LNCAP (cell line): ENCODE measurements at regions not wholly inside any gene's neighbourhood (a gene's known extent, or its start where the extent isn't known, plus 50 kb on each side); places are given as distances from the start of the nearest gene placed in this dataset.

Source experiments
- TF ChIP-seq, protein P1 (sequence below): fragments of 450-650 bp; IDR thresholded peaks from 2 replicates; pipeline ENCODE4 v1.5.1; 2017; ENCODE audit warnings: mild to moderate bottlenecking

DNA sequence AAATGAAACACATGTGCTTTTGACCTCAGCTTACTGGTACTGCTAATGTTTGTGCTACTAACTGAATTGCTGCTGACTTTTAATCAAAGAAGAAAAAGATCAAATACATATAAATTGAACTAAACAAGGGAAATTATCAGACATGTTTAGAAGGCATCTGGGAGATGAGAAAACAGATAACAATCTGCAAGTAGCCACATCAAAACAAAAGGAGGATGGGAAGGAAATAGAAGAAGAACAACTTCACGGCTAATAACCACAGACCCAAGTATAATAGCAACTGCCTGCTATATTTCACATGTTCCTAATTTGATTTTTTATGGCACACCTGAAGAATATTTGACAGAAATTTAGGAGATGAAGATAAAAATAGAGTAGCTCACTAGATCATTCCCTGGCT lies 542.6 kb upstream of the SYT4 start:
- TF ChIP-seq, protein P1, sequence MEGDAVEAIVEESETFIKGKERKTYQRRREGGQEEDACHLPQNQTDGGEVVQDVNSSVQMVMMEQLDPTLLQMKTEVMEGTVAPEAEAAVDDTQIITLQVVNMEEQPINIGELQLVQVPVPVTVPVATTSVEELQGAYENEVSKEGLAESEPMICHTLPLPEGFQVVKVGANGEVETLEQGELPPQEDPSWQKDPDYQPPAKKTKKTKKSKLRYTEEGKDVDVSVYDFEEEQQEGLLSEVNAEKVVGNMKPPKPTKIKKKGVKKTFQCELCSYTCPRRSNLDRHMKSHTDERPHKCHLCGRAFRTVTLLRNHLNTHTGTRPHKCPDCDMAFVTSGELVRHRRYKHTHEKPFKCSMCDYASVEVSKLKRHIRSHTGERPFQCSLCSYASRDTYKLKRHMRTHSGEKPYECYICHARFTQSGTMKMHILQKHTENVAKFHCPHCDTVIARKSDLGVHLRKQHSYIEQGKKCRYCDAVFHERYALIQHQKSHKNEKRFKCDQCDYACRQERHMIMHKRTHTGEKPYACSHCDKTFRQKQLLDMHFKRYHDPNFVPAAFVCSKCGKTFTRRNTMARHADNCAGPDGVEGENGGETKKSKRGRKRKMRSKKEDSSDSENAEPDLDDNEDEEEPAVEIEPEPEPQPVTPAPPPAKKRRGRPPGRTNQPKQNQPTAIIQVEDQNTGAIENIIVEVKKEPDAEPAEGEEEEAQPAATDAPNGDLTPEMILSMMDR, result no peak

DNA sequence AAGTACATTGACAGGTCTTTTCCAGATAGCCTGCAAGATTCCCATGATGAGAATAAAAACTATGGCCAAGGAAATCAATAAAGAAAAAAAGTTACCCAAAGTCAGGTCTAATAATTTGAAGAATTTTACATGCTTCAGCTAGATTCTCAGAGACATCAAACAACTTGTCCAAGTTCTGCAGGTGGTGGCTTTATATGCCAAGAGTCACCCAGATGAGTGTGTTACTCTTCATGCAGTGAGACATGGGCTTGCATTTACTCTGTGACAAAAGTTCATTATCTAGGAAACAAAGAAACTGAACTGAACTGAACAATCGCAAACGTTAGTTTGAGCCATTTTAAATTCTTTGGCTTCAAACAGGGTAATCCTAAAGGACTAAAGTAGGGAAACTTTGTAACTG lies 548.5 kb upstream of the SYT4 start:
- TF ChIP-seq, protein P1, result no peak

DNA sequence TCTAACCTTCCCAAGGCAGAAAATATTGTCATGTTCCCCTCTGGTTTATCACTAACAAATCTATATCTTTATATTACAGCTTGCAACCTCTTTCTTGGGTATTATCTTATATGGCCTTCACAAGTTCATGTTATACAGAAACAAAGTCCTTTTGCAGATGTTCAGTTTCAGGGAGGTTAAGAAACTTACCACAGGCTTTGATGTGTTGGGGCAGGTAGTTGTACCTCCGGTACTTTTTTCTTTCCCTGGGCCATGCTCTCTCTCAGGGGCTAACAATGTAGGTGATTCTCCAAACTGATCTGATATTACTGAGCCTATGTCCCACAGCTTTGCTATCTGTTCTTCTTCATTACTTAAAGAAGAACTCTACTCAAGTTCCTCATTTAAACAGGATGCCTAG lies 548.9 kb upstream of the SYT4 start:
- TF ChIP-seq, protein P1, result no peak

DNA sequence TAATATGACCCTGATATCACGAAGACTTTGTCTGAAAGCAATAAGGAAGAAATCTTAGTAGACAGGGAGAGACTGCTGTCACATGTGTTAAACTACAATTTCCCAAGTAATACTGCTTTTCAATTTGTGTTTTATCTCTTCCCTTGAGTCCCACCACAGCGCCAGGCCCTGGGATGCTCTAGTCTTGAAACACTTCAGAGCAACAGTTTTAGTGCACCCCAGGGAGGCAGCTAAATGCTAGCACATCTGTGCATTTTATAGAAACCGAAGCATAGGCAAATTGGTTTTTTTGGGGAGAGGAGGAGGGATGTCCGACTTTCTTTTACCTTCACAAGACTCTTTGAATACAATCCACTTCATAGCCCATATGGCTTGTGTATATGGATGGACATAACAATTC lies 550.0 kb upstream of the SYT4 start:
- TF ChIP-seq, protein P1, result no peak

DNA sequence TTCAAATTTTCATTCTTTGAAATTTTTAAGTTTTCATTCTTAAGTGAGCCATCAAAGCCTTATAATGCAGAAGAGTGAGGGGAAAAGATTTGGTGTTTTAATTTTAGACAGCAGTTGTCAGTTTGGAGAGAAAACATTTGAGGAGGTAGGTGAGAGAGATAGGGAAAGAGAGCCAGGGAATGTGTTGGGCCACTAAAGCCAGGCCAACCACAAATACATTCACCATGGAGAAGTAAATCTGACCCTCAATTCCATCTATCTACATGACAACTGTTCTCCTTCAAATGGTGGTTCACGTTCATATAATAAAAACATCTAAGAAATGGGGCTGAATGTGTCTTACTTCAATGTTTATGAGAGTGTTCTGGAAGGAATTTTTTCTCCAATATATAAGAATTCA lies 553.0 kb upstream of the SYT4 start:
- TF ChIP-seq, protein P1, result no peak

DNA sequence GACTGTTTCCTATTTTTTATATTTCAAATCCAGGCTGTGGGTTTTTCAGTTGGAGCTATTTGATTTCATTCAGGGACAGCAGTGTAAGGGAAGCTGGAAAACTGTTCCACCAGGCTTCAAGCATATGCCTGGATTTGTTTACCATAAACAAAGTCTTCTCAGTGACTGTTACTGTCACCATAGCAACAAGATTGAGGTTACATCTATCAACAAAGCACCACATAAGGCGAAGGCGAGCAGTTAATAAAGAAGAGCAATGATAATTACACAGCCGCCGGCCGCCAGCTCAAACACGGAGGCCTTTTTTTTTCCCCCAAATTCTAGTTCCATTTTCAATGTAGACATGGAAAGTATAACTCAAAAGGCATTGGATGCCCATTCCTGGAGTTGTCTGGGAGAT lies 553.7 kb upstream of the SYT4 start:
- TF ChIP-seq, protein P1, result no peak

DNA sequence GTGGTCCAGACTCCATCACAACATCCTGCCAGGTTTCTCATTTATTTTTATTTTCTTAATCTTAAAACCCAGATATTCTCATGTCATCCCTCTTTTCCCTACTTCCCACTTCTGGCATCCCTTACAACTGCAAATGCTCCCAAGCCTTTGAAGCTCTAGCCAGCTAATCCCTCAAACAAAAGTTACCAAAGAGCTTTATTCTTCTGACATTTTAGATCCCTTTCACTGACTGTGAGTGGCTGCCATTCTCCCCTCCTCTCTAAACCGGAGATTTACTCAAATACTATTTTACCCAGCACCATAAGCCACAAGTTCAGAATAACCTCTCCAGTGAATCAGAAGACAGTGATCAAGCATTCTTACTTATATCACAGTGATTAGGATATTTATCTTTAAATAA lies 569.0 kb upstream of the SYT4 start:
- TF ChIP-seq, protein P1, result no peak
